PC-3 (cell line): ENCODE measurements at regions not wholly inside any gene's neighbourhood (a gene's known extent, or its start where the extent isn't known, plus 50 kb on each side); places are given as distances from the start of the nearest gene placed in this dataset.

Experiments
- ATAC-seq: fragments of 200-7000 bp; cut with Tn5 transposase; 2 replicates; pipeline ENCODE4 v1.9.1; 2020; ENCODE audit warnings: mild to moderate bottlenecking, moderate library complexity
- BruUV-seq: library from RNA; stranded (reverse); fragments of 400-500 nt; replicated peaks from 2 replicates; lab custom pipeline; 2021; lab: Mats Ljungman, UMichigan
- CTCF ChIA-PET: fragments of 300-600 bp; sonication (Branson Sonifier 250); formaldehyde crosslinking; loops from one replicate; lab custom pipeline; 2022; ENCODE audit warnings: antibody characterized with exemption; lab: Charles Lee
- POLR2A ChIA-PET: fragments of 300-600 bp; sonication (Branson Sonifier 250); formaldehyde crosslinking; loops from one replicate; lab custom pipeline; 2022; ENCODE audit warnings: antibody characterized with exemption; ENCODE audit not compliant: unreplicated experiment; lab: Charles Lee
- DNase-seq: peaks from one replicate; pipeline ENCODE4 v3.0.0-alpha.2; 2015
- H2AFZ ChIP-seq: fragments of 300-600 bp; sonication (generic); 2 replicates; pipeline ENCODE4 v1.6.0; 2016; ENCODE audit warnings: antibody characterized with exemption, low read length
- H3F3A ChIP-seq: fragments of 300-600 bp; sonication (generic); one replicate; pipeline ENCODE4 v1.6.0; 2017; ENCODE audit warnings: antibody characterized with exemption, low read length, control low read depth, mild to moderate bottlenecking; ENCODE audit not compliant: unreplicated experiment
- H3K27ac ChIP-seq: fragments of 300-600 bp; sonication (generic); 2 replicates; pipeline ENCODE4 v1.5.1; 2016; ENCODE audit warnings: mild to moderate bottlenecking, low read length
- H3K27me3 ChIP-seq: fragments of 300-600 bp; sonication (generic); 2 replicates; pipeline ENCODE4 v1.6.1; 2016; ENCODE audit warnings: low read length, mixed read lengths
- H3K36me3 ChIP-seq: fragments of 300-600 bp; sonication (generic); 2 replicates; pipeline ENCODE4 v1.6.1; 2016; ENCODE audit warnings: low read depth, mixed run types, low read length, mixed read lengths
- H3K4me1 ChIP-seq: fragments of 300-600 bp; sonication (generic); 2 replicates; pipeline ENCODE4 v1.5.1; 2016; ENCODE audit warnings: low read length; ENCODE audit not compliant: insufficient read depth
- H3K4me2 ChIP-seq: fragments of 300-600 bp; sonication (generic); 2 replicates; pipeline ENCODE4 v1.6.0; 2016; ENCODE audit warnings: low read length
- H3K4me3 ChIP-seq: fragments of 300-600 bp; sonication (generic); 2 replicates; pipeline ENCODE4 v1.5.1; 2016; ENCODE audit warnings: mild to moderate bottlenecking, low read length, mixed read lengths
- H3K79me2 ChIP-seq: fragments of 300-600 bp; sonication (generic); 2 replicates; pipeline ENCODE4 v1.6.1; 2017; ENCODE audit warnings: low read length, mixed read lengths
- H3K9ac ChIP-seq: fragments of 300-600 bp; sonication (generic); 2 replicates; pipeline ENCODE4 v1.6.0; 2016; ENCODE audit warnings: mild to moderate bottlenecking, low read length
- H3K9me2 ChIP-seq: fragments of 300-600 bp; sonication (generic); replicated peaks from 2 replicates; pipeline ENCODE4 v1.6.1; 2016; ENCODE audit warnings: mixed run types, low read length, mixed read lengths
- H3K9me3 ChIP-seq: fragments of 300-600 bp; sonication (generic); 2 replicates; pipeline ENCODE4 v1.6.1; 2016; ENCODE audit warnings: low read length, mixed read lengths
- H4K20me1 ChIP-seq: fragments of 300-600 bp; sonication (generic); 2 replicates; pipeline ENCODE4 v1.6.1; 2016; ENCODE audit warnings: low read length, mixed read lengths
- EZH2 ChIP-seq: fragments of 300-600 bp; sonication (generic); IDR thresholded peaks from one replicate; pipeline ENCODE4 v1.6.1; 2017; ENCODE audit warnings: antibody characterized with exemption, mild to moderate bottlenecking, low read length; ENCODE audit not compliant: unreplicated experiment
- EZH2phosphoT487 ChIP-seq: fragments of 300-600 bp; sonication (generic); IDR thresholded peaks from 2 replicates; pipeline ENCODE4 v1.6.1; 2018; ENCODE audit warnings: mild to moderate bottlenecking, antibody characterized with exemption, low read length, borderline replicate concordance
- intact Hi-C: fragments of 100-400 bp; cut with micrococcal nuclease; formaldehyde crosslinking; loops from 2 replicates; pipeline ENCODE4 v1.9.0; 2023
- TF ChIP-seq, protein P1 (sequence below): fragments of 300-600 bp; sonication (generic); conservative IDR thresholded peaks from 2 replicates; pipeline ENCODE4 v1.5.1; 2017; ENCODE audit warnings: antibody characterized with exemption, low read depth, mild to moderate bottlenecking, low read length

GRCh38 chr22:34015642-34016041 lies 95.4 kb upstream of the LARGE1 start:
- Histone ChIP-seq H3K27me3 (no peaks in the 10 kb centered on the region), H3K79me2 (no peaks in the 10 kb centered on the region), H3K36me3 (no peaks in the 10 kb centered on the region), H3K4me1 (no peaks in the 10 kb centered on the region), H4K20me1 (no peaks in the 10 kb centered on the region), H3K9me2 (no peaks in the 10 kb centered on the region), H3K9ac (no peak overlapping the region), H3F3A (no peaks in the 10 kb centered on the region), H3K27ac (no peak overlapping the region), H3K4me2 (no peak overlapping the region), H2AFZ (no peak overlapping the region), H3K4me3 (no peak overlapping the region), H3K9me3 (no peaks in the 10 kb centered on the region)
- intact Hi-C loops: no loop called here
- CTCF ChIA-PET: no interaction called here
- DNase-seq: no peak
- no peak for TF ChIP-seq EZH2phosphoT487
- no peak for ATAC-seq
- POLR2A ChIA-PET: no interaction called here
- BruUV-seq: no TSS peak

GRCh38 chr22:34017205-34017604 lies 96.9 kb upstream of the LARGE1 start:
- Histone ChIP-seq H3K4me2 (no peak overlapping the region), H3K9me2 (no peaks in the 10 kb centered on the region), H3K4me1 (no peaks in the 10 kb centered on the region), H3F3A (no peaks in the 10 kb centered on the region), H3K36me3 (no peaks in the 10 kb centered on the region), H4K20me1 (no peaks in the 10 kb centered on the region), H3K9me3 (no peaks in the 10 kb centered on the region), H3K79me2 (no peaks in the 10 kb centered on the region), H3K9ac (no peak overlapping the region), H3K27me3 (no peaks in the 10 kb centered on the region), H3K27ac (no peak overlapping the region), H3K4me3 (no peak overlapping the region), H2AFZ (no peak overlapping the region)
- intact Hi-C loops: no loop called here
- POLR2A ChIA-PET: no interaction called here
- no peak for TF ChIP-seq EZH2phosphoT487
- no peak for TF ChIP-seq EZH2
- TF ChIP-seq, protein P1, sequence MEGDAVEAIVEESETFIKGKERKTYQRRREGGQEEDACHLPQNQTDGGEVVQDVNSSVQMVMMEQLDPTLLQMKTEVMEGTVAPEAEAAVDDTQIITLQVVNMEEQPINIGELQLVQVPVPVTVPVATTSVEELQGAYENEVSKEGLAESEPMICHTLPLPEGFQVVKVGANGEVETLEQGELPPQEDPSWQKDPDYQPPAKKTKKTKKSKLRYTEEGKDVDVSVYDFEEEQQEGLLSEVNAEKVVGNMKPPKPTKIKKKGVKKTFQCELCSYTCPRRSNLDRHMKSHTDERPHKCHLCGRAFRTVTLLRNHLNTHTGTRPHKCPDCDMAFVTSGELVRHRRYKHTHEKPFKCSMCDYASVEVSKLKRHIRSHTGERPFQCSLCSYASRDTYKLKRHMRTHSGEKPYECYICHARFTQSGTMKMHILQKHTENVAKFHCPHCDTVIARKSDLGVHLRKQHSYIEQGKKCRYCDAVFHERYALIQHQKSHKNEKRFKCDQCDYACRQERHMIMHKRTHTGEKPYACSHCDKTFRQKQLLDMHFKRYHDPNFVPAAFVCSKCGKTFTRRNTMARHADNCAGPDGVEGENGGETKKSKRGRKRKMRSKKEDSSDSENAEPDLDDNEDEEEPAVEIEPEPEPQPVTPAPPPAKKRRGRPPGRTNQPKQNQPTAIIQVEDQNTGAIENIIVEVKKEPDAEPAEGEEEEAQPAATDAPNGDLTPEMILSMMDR: no peak
- no peak for DNase-seq
- ATAC-seq: no peak
- no TSS peak for BruUV-seq
- CTCF ChIA-PET: no interaction called here

DNA sequence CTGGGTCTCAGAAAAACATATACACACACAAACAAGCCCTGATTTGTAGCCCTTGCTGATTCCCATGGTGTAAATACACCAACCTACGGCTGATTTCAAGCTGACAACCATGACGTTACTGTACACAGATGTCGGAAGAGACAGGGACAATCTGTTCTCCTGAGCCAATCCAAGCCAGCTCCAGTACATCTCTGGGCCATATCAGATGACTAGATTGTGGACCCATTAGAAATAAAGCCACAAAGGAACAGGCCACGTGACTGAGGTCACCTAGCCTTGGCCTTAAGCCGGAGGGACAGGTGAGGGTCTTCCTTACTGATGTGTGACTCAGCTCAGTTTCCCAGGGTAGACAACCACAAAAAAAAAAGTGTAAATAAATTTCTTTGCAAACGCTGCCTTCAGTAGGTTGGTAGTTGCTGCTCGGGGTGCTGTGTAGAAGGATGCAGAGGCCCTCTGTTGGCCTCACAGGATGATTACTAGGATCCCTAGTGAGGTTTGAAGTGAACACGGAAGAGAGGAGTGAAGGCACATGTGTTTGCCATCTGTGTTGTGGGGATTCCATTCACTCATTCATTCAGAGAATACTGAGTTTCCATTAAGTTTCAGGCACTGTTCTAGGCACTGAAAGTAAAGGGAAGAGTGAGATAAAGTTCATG lies 99.0 kb upstream of the LARGE1 start:
- ChIA-PET CTCF (no interaction called here), POLR2A (no interaction called here)
- H3K4me1 ChIP-seq: no peaks in the 10 kb centered on the region
- no peaks in the 10 kb centered on the region for H4K20me1 ChIP-seq
- BruUV-seq: no TSS peak
- no peak for DNase-seq
- no peak overlapping the region for H3K9ac ChIP-seq
- H3K79me2 ChIP-seq: no peaks in the 10 kb centered on the region
- H3K9me2 ChIP-seq: no peaks in the 10 kb centered on the region
- intact Hi-C loops: no loop called here
- TF ChIP-seq EZH2phosphoT487: no peak
- TF ChIP-seq EZH2: no peak
- TF ChIP-seq, protein P1: no peak
- no peak overlapping the region for H3K4me3 ChIP-seq
- H2AFZ ChIP-seq: no peak overlapping the region
- H3K4me2 ChIP-seq: no peak overlapping the region
- H3K27me3 ChIP-seq: no peaks in the 10 kb centered on the region
- H3K36me3 ChIP-seq: no peaks in the 10 kb centered on the region
- no peak for ATAC-seq
- H3F3A ChIP-seq: no peaks in the 10 kb centered on the region
- no peaks in the 10 kb centered on the region for H3K9me3 ChIP-seq
- H3K27ac ChIP-seq: no peak overlapping the region
